Ishikawa (cell line): ENCODE measurements at regions not wholly inside any gene's neighbourhood (a gene's known extent, or its start where the extent isn't known, plus 50 kb on each side); places are given as distances from the start of the nearest gene placed in this dataset.

Experiments
- CEBPB ChIP-seq: IDR thresholded peaks from 2 replicates; pipeline ENCODE4 v1.6.1; 2012
- CREB1 ChIP-seq: IDR thresholded peaks from 2 replicates; pipeline ENCODE4 v1.6.1; 2012; ENCODE audit warnings: low read depth
- EGR1 ChIP-seq: IDR thresholded peaks from 2 replicates; pipeline ENCODE4 v1.6.1; 2012
- EP300 ChIP-seq: IDR thresholded peaks from 2 replicates; pipeline ENCODE4 v1.6.1; 2012; ENCODE audit warnings: borderline replicate concordance
- FOXM1 ChIP-seq: IDR thresholded peaks from 2 replicates; pipeline ENCODE4 v1.6.1; 2012; ENCODE audit warnings: low read depth, borderline replicate concordance
- NFIC ChIP-seq: IDR thresholded peaks from 2 replicates; pipeline ENCODE4 v1.6.1; 2012
- RAD21 ChIP-seq: IDR thresholded peaks from 2 replicates; pipeline ENCODE4 v1.6.1; 2012; ENCODE audit warnings: low read depth
- TAF1 ChIP-seq: IDR thresholded peaks from 2 replicates; pipeline ENCODE4 v1.6.1; 2012; ENCODE audit warnings: low read depth, mild to moderate bottlenecking
- TCF12 ChIP-seq: IDR thresholded peaks from 2 replicates; pipeline ENCODE4 v1.6.1; 2012; ENCODE audit warnings: low read depth
- TEAD4 ChIP-seq: IDR thresholded peaks from 2 replicates; pipeline ENCODE4 v1.6.1; 2012
- YY1 ChIP-seq: IDR thresholded peaks from 2 replicates; pipeline ENCODE4 v1.6.1; 2012; ENCODE audit warnings: low read depth
- ZBTB7A ChIP-seq: IDR thresholded peaks from 2 replicates; pipeline ENCODE4 v1.6.1; 2012; ENCODE audit warnings: low read depth
- TF ChIP-seq, protein P1 (sequence below): IDR thresholded peaks from 2 replicates; pipeline ENCODE4 v1.6.1; 2012
- TF ChIP-seq, protein P2 (sequence below): IDR thresholded peaks from 2 replicates; pipeline ENCODE4 v1.6.1; 2012; ENCODE audit warnings: low read depth, mild to moderate bottlenecking
- TF ChIP-seq, protein P3 (sequence below): IDR thresholded peaks from 2 replicates; pipeline ENCODE4 v1.6.1; 2012

DNA sequence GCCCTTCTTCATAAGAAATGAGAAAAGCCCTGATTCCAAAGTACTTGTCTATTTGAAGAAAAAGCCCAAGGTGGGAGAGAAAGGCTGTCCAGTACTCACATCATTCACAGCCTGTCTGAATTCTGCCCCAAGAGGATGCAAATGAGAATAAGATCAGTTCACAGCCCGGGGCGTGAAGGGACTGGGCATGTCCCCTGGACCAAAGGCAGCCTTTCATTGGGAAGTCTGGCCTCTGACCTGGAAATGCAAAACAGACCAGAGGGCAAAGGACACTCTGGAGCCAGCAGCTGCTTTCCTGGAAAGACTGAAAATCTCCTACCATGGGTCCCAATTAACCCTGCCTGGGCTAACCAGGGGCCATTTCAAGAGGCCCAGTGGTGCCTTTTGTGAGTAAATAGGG lies 191.2 kb upstream of the PELI2 start:
- TF ChIP-seq, protein P1, sequence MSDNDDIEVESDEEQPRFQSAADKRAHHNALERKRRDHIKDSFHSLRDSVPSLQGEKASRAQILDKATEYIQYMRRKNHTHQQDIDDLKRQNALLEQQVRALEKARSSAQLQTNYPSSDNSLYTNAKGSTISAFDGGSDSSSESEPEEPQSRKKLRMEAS: no peak
- TF ChIP-seq TAF1: no peak
- no peak for TF ChIP-seq EGR1
- no peak for TF ChIP-seq FOXM1
- TF ChIP-seq RAD21: no peak
- no peak for TF ChIP-seq TEAD4
- TF ChIP-seq, protein P2, sequence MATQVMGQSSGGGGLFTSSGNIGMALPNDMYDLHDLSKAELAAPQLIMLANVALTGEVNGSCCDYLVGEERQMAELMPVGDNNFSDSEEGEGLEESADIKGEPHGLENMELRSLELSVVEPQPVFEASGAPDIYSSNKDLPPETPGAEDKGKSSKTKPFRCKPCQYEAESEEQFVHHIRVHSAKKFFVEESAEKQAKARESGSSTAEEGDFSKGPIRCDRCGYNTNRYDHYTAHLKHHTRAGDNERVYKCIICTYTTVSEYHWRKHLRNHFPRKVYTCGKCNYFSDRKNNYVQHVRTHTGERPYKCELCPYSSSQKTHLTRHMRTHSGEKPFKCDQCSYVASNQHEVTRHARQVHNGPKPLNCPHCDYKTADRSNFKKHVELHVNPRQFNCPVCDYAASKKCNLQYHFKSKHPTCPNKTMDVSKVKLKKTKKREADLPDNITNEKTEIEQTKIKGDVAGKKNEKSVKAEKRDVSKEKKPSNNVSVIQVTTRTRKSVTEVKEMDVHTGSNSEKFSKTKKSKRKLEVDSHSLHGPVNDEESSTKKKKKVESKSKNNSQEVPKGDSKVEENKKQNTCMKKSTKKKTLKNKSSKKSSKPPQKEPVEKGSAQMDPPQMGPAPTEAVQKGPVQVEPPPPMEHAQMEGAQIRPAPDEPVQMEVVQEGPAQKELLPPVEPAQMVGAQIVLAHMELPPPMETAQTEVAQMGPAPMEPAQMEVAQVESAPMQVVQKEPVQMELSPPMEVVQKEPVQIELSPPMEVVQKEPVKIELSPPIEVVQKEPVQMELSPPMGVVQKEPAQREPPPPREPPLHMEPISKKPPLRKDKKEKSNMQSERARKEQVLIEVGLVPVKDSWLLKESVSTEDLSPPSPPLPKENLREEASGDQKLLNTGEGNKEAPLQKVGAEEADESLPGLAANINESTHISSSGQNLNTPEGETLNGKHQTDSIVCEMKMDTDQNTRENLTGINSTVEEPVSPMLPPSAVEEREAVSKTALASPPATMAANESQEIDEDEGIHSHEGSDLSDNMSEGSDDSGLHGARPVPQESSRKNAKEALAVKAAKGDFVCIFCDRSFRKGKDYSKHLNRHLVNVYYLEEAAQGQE: no peak
- no peak for TF ChIP-seq NFIC
- TF ChIP-seq CREB1: no peak
- TF ChIP-seq TCF12: no peak
- TF ChIP-seq CEBPB: no peak

DNA sequence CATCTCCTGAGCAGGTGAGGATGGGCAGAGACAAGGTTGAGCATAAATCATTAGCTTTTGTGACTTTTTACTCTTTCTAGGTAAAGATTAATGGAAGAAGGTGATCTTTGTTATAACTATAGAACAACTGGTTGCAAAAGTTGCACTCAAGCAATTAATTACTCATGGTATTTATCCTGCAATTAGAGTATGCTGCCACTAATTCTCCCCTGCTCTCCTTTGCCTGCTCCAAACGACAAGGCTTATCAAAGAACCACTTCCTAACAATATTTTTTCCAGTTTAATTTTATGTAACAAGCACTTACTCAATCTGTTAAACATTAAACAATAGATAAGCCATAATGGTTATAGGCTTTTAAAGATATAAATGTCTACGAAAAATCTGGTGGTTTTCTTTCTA lies 189.9 kb upstream of the PELI2 start:
- TF ChIP-seq CREB1 (no peak), CEBPB (no peak), NFIC (no peak), EP300 (no peak), ZBTB7A (no peak), TCF12 (no peak), RAD21 (no peak), EGR1 (no peak), FOXM1 (no peak), TAF1 (no peak), TEAD4 (no peak), YY1 (no peak)
- TF ChIP-seq, protein P2: no peak
- TF ChIP-seq, protein P1: no peak
- TF ChIP-seq, protein P3, sequence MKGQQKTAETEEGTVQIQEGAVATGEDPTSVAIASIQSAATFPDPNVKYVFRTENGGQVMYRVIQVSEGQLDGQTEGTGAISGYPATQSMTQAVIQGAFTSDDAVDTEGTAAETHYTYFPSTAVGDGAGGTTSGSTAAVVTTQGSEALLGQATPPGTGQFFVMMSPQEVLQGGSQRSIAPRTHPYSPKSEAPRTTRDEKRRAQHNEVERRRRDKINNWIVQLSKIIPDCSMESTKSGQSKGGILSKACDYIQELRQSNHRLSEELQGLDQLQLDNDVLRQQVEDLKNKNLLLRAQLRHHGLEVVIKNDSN: no peak

DNA sequence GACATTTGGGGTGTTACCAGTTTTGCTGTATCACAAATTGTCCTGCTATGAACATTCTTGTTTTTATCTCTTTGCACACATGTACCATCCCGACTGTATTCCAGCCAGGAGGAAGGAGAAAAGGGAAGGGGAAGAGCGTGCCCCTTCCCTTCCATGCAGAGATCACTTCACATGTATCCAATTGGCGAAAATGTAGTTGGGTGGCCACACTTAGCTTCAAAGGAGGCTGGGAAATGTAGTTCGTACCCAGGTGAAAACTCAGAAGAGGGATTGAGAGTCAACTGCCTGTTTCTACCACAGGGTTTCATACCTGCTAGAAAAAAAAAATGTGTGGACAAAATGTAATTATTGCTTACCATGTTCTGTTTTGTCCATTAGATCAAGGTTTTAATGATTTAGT lies 189.1 kb upstream of the PELI2 start:
- TF ChIP-seq EGR1: no peak
- TF ChIP-seq, protein P1: no peak
- no peak for TF ChIP-seq CEBPB
- TF ChIP-seq FOXM1: no peak
- no peak for TF ChIP-seq CREB1
- no peak for TF ChIP-seq RAD21
- no peak for TF ChIP-seq EP300
- TF ChIP-seq YY1: no peak
- TF ChIP-seq ZBTB7A: no peak
- TF ChIP-seq, protein P3: no peak
- TF ChIP-seq TCF12: no peak
- TF ChIP-seq NFIC: no peak
- TF ChIP-seq TEAD4: no peak
- no peak for TF ChIP-seq TAF1

DNA sequence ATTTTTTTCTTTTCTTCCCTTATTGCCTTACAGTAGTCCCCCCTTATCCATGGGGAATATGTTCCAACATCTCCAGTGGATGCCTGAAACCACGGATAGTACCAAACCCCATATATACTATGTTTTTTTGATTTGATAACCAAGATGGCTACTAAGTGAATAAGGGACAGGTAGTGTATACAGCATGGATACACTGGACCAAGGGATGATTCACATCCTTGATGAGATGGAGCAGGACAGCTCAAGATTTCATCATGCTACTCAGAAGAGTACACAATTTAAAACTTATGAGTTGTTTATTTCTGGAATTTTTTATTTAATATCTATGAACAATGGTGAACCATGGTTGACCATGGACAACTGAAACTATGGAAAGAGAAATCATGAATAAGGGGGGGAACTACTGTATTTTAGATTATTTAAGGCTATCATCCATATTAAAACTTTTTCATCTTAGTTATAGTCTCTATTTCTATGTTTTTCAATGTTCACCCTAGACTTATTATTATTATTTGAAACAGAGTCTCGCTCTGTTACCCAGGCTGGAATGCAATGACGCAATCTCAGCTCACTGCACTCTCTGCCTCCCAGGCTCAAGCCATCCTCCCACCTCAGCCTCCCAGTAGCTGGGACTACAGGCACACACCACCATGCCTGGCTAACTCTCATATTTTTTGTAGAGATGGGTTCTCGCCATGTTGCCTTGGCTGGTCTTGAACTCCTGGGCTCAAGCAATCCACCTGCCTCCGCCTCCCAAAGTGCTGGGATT lies 188.0 kb upstream of the PELI2 start:
- TF ChIP-seq, protein P1: no peak
- peak; percentile 64 for TF ChIP-seq CEBPB

DNA sequence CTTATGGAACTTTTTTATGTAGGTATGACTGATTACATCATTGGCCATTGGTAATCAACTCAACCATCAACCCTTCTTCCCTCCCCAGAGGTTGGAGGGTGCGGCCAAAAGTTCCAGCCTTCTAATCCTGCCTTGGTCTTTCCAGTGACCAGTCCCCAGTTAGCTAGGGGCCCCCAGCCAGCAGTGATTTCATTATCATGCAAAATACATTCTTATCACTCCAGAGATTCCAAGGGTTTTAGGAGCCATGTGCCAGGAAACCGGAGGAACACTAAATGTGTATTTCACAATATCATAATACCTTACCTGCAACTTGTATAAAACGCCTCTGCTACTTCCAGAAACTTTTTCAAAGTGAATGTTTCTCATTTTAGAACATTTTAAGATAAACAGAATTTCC lies 181.5 kb upstream of the PELI2 start:
- TF ChIP-seq, protein P3: no peak
- TF ChIP-seq YY1 (no peak), FOXM1 (no peak), EGR1 (no peak), TAF1 (no peak), NFIC (no peak), RAD21 (no peak), TEAD4 (no peak), ZBTB7A (no peak), CEBPB (no peak), TCF12 (no peak), EP300 (no peak), CREB1 (no peak)
- TF ChIP-seq, protein P2: no peak
- TF ChIP-seq, protein P1: no peak
